GM18520 (cell line): ENCODE measurements at regions not wholly inside any gene's neighbourhood (a gene's known extent, or its start where the extent isn't known, plus 50 kb on each side); places are given as distances from the start of the nearest gene placed in this dataset.
A peak's percentile ranks its signal among the peaks of the same experiment; 100 is the strongest.

Experiments
- ATAC-seq: cut with Tn5 transposase; IDR thresholded peaks from one replicate; pipeline ENCODE4 v1.9.1; 2021; ENCODE audit not compliant: unreplicated experiment

DNA sequence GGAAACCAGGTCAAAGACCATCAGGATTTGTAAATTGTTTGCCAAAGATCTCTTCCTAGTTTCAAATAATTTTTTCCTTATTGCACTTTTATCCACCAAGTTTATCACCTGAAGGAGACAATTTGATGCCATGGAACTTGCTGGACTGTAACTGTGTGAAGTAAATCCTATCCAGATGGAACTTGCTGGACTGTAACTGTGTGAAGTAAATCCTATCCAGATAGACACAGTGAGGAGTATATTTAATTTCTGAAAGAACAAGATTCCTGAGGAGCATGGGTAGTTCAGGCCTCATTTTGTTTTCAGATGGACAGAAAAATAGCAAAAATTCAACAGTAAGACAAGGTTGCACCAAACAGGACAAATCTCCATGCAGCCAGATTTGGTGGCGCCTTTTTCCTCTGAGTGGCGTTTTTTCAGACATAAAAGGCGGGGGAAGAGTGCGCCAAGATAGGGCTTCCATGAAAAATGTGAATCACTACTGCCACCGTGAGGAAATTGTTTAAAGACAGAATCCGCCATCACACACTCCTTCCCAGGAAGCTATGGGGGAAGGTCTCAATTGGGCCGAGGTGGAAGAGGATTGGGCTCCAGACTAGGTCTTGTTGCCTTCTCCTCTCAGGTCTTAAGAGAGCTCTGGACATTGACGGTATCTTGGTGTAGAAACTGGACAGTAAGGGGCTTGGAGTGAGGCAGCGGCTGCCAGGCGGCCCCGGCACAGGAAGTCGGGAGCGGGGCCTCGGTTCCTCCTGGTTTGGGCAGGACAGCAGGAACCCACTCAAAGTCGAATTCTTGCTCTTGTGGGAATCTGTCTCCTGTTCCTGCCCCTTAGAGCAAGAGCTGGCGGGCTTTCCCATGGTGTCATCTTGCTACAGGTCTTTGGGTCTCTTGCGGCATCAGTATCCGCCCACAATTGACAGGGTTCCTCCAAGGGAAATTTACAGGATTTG, 234.7 kb downstream of the OR13H1 start:
- ATAC-seq: no peak

DNA sequence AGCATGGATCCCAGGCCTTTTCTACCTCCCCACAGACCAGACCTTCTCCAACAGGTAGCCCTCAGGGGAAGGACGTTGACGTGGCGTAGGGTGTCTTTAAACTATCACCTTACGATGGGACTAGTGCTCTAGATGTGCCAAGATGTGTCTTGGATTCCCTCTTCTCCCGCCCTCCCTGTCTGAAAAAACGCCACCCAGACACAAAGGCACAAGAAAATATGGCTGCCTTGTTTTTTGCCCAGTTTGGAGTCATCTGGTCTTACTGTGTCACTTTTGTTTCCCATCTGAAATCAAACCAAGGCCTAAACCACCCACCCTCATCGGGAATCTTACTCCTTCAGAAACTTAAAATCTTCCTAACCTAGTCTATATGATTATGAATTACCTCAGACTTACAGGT, 235.4 kb downstream of the OR13H1 start:
- no peak for ATAC-seq

DNA sequence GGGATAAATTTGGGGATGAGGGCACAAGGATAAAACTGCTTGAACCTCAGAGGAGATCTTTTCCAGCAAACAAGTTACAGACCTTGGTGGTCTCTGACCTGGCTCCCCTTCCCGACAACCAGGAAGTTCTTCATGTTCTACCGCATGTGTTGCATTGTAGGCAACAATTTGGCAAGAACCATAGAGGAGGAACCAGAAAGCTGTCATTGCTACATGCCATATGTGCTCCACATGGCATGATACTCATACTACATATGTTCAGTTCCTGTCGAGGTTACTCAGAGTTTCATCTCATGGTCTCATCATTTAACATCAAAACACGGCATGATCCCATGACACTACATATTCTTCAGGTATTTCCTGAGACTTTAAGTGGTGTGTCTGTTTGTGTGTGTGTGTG, 235.9 kb downstream of the OR13H1 start:
- no peak for ATAC-seq

DNA sequence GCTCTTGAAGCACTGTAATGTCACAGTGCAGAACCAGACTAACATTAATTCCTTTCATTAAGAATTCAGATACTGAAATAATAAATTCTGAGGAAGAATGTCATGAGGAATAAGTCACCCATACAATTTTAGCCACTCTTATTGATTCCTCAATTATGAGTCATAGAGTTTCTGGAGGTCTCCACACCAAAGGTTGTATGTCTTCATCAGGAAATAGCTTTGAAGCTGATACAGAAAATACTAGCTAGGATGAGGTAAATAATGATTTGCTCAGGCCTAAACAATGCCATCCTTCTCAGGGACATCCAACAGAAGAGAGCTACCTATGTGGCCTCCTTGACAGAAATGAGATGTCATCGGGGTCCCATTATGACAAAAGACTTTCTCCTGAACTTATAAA, 238.8 kb downstream of the OR13H1 start:
- no peak for ATAC-seq

DNA sequence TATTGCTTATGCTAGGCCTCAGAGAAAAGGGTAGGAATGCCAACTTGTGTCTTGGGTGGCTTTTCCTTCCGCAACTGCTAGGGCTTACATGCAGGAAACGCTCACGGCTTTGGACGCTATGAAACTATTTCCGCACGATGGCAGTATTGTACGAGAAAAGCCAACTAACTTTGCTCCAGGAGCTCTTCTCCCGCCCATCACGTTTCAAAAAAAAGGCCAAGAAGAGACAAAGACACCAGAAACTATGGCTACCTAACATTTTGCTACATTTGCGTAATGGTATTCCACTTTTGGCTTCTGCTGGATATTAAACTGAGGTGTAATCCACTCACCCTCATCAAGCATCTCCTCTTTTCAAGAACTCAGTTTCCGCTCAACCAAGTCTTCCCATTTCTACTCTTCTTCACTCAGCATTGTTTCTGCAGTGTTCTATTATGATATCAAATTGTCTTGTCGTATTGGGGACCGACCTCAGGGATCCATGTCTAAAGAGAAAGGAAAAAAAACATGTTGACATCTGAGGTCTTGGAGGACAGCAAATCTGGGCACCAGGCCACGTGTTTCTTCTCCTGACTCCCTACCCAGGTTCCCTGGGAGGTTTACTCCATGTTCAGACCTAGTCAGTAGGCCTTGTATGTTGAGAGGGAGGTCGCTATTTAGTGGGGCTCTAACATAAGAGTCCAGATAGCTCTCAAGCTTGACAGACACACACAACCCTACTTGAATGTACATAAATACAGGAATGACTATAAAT, 239.4 kb upstream of the STK26 start:
- no peak for ATAC-seq

DNA sequence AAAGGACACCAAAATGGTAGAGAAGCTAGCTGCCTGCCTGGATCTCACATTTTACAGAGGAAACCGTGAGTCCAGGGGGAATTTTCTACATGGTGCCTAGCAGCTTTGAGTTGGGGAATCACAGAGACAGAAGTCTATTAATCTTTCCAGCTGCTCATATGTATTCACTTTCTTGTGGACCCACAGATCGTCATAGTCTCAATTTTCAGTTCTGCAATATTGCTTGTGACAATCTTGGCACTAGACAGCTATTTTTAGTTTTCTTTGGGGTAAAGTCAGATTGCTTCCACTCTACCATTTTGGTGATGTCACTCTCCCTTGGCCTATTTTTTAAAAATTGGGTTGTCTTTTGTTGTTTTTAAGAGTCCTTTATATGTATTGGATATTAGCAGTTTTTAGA, 233.4 kb upstream of the STK26 start:
- no peak for ATAC-seq

DNA sequence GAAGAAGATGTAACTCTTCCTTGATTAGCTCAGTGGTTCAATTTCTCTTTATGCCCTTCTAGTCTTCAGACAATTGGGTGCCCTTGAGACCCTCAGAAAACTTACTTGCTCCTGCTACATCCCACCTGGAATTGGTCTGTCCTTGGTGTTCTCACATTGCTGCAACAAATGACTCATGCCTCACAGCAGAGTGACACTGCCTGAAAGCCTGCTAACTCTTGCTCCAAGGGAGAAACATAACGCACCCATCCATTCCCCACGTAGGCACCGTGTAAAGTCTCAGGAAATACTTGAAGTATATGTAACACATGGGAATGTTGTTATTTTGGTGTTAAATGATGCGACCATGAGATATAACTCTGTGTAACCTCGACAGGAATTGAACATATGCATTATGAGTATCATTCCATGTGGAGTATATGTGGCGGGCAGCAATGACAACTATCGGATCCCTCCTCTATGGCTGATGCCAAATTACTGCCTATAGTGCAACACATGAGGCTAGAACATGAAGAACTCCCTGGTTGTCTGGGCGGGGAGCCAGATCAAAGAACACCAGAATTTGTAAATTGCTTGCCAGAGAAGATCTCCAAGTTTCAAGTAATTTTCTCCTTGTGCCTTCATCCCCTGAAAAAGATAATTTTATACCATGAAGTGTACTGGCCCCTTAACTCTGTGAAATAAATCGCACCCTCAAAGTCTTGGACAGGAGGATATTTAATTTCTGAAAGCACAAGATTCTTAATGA, 231.3 kb upstream of the STK26 start:
- no peak for ATAC-seq

DNA sequence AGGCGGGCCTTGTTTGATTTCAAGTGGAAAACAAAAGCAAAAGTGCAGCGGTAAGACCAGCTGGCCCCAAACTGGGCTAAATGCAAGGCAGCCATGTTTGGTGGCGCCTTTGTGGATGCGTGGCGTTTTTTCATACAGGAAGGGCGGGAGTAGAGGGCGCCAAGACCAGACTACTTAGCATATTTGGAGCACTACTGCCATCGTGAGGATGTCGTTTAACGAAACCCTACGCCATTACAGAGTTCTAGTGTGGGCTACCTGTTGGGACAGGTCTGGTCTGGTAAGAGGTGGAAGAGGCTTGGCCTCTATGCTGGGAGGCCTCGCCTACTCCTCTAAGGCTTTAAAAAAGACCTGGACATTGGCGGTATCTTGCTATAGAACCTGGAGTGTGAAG, 230.7 kb upstream of the STK26 start:
- peak; percentile 54 for ATAC-seq

DNA sequence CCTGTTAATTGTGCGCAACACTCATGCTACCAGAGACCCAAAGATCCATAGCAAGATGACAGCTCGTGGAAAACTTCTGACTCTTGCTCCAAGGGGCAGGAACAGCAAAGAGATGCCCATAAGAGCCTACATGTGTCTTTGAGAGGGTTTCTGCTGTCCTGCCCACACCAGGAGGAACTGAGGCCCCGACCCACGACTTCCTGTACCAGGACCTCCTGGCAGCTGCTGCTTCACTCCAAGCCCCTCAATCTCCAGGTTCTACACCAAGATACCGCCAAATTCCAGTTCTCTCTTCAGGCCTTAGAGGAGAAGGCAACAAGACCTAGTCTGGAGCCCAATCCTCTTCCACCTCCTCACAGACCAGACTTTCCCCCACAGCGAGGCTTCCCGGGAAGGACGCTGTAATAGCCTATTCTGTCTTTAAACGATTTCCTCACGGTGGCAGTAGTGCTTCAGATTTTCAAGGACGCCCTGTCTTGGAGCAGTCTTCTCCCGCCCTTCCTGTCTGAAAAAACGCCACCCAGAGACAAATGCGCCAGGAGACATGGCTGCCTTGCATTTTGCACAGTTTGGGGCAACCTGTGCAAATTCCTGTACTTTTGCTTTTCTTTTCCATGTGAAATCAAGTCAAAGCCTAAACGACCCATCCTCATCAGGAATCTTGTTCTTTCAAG, 230.2 kb upstream of the STK26 start:
- ATAC-seq: no peak

DNA sequence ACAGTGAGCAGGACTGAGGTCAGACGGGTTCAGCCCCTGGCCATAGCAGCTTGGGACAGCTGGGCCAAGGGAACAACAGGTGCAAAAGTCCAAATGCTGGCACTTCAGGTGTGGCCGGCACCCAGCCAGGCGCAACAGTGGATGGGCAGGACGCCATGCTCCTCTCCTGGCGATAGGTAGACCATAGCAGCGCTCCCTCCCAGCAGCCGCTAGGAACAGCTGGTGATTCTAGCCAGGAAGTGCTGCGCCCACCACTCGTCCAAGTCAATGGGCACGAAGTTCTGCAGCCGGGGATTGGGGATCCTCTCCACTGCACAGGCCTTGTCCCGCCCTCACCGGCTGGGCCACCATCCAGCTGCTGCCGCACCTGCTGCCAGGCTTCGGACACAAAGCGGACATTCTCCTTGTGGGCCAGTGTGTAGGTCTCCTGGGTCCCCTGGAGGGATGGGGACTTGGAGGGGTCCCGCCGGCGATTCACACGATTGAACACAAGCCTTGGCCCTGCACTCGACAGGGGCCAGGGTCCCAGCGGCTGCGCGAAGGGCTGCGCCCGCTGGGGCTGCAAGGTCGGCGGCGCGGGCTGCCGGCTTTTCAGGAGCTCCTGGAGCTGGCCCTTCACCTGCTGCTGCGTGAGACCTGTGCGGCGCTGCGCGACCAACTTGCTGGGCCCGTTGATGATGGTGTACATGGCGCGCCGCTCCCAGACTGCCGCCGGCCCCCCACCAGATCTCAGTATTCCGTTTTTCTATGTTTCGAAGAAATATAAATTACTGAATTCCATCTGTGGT, 227.5 kb upstream of the STK26 start:
- no peak for ATAC-seq

DNA sequence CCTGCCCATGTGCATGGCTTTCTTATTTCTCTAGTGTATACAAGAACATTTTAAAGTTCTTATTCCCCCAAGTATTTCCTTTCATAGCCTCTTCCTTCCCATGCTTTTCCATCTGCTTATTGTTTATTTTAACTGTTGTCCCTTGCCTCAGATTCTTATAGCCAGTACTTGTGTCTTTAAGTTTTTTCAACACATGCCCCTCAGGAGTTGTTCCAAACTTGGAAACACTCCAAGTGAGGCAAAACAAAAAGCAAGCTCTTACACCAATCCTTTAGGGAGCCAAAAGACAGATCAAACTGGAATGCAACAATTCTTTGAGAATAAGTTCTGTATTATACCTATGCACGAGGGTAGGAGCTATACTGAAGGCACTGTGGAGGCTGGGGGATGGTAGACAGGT, 222.0 kb upstream of the STK26 start:
- no peak for ATAC-seq

DNA sequence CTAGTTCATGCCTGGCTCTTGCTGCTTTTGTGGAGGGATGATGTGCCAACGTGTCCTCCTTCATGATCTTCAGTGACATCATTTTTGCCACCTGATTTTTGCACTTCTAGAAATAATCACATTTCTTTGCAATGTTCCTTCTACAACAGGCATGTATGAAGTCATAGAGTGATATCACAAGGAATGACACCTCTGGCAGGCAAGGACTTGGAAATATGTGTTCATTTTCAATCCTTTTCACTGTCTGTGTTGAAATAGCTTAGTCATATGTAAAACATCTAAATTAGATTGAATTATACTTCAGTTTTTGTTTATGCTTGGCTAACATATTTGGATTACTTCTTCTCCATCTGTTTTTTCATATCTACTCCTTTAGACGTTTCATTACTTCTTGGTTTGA, 221.2 kb upstream of the STK26 start:
- ATAC-seq: no peak

DNA sequence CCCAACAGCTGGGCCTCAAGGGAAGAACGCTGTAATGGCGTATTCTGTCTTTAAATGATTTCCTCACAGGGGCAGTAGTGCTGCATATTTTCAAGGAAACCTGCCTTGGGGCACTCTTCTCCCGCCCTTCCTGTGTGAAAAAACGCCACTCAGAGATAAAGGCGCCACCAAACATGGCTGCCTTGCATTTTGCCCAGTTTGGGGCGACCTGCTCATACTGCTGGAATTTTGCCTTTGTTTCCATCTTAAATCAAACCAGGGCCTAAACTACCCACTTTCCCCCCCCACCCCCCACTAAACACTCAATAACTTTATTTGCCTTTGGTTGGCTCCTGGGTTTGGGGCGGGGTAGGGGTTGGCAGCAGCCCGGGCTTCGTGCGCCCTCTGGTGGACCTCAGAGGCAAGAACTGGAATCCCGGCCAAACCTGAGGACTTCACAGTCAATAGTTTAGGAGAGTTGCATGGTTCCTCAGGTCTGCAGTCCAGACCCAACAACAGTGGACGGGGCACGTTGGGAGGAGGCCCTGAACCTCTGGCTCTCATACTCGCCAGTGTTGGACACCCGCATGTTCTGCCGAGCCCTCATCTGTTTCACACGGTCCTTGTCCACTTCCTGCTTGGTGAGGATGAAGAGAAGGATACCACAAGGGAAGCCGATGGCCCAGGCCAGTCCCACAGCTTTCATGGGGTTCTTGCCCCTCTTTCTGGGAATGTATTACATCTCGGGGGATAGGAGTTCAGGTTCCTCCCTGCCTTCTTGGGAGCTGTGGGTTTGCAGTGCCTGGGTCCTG, 220.1 kb upstream of the STK26 start:
- ATAC-seq: no peak

DNA sequence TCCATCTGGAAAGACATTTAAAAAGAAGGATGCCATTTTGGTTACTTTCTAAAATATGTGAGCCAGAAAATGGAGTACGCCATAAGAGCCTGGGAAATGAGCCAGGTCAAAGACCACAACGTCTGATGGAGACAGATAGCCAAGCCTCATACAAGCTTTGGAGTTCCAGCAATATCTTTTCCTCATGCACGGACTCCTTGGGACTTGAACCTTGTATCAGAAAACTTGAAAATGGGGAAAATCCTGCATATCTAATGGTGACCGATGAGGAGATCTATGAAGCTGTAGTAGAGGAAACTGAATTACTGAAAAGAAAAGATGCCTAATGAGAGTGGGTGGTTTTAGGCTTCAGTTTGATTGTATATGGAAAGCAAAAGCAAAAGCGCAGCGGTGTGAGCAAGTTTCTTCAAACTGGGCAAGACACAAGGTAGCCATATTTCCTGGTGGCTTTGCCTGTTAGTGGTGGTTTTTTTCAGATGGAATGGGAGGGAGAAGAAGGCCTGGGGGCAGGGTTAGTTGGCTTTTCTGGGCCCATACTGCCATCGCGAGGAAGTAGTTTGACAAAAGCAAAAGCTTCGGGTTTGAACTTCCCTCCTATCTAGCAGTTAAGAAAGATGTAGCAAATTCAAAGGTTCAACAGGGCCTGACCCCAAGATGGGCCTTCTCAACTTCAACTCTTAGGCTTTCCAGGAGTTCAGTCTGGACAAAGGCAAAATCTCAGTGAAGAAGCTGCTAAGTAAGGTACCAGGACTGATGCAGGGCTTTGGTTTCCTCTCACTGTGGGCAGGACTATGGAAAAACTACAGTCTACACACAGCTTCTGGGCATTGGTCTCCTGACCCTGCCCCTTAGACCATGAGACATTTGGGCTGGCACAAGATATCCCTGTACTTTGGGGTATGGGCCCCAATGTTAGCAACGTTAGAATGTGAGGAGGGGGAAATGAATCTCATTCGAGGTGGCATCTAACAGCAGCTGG, 210.0 kb upstream of the STK26 start:
- ATAC-seq: peak; percentile 81

DNA sequence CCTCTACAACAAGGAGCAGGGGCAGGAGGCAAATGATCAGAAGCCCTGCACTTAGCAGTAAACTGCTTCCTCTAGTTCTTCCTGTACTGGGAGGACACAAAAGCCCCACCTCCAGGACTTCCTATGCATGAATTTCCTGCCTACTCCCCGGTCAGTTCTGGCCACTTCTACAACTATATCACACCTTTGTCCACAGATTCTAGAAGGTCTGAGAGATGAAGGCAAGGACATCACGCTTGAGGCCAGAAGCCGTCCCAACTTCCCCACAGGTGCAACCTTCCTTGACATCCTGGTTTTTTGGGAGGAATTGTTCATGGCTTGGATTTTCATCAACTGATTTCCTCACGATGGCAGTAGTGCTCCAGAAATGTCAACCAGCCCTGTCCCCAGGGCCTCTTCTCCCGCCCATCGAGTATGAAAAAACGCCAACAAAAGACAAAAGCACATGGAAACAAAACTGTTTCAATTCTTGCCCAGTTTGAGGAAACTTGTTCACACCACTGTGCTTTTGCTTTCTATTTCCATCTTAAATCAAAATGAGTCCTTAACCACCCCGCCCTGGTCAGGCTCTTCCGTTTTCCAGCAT, 206.5 kb upstream of the STK26 start:
- ATAC-seq: peak; percentile 39

DNA sequence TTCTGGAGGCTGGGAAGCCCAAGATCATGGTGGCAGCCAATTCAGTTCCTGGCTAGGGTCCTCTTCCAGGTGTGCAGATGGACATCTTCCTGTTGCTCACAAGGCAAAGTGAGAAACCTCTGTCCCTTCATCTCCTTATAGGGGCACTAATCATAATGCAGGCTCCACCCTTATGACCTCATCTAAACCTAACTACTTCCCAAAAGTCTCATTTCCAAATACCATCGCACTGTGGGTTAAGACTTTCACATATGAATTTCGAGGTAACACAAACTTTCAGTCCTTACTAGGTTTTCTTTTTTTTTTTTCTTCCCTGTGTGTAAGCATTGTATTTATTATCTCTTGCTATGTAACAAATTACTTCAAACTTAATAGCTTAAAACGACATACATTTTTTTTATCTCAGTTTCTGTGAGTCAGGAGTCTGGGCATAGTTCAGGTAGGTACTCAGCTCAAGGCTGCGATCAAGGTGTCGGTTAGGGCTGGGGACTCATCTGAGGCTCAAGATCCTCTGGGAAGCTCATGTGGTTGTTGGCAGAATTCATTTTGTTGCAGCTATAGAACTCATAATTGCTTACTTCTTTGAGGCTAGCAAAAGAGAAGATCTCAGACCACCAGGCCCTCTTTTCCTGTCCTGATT, 204.7 kb upstream of the STK26 start:
- no peak for ATAC-seq

DNA sequence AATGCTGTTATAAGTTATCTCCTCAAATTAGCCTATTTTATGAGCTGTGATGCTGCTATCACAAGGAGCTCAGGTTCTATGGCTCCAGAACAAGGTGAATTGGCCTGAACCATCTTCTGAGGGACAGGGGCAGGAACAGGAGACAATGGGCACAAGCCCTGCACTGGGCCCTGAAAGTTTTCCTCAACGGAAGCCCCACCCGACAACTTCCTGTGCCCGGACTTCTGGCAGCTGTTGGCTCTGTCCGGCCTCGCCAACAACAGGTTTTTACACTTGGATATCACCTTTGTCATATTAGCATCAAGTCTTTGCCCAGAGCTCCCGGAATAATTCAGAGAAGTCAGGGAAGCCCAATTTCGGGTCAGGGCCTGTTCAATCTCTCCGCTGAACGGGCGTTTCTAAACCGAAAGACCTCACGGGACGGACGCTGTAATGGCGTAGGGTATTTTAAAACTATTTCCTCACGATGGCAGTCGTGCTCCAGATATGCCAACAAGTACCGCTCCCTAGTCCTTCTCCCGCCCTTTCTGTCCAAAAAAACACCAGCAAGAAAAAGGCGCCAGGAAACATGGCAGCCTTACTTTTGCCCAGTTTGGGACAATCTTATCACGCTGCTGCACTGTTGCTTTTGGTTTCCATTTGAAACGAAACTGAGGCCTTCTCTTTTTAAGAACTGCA, 201.0 kb upstream of the STK26 start:
- ATAC-seq: peak; percentile 49
